OCI-LY1 (cell line): ENCODE measurements at regions not wholly inside any gene's neighbourhood (a gene's known extent, or its start where the extent isn't known, plus 50 kb on each side); places are given as distances from the start of the nearest gene placed in this dataset.
A peak's percentile ranks its signal among the peaks of the same experiment; 100 is the strongest.

Source experiments
- H2AFZ ChIP-seq: fragments of 200-600 bp; sonication (generic), shearing (Covaris generic); 2 replicates; pipeline ENCODE4 v1.6.0; 2014; ENCODE audit warnings: antibody characterized with exemption, mild to moderate bottlenecking, low read length
- H3F3A ChIP-seq: fragments of 200-600 bp; sonication (generic), shearing (Covaris generic); 2 replicates; pipeline ENCODE4 v1.6.0; 2014; ENCODE audit warnings: mild to moderate bottlenecking, antibody characterized with exemption, low read length, moderate library complexity; ENCODE audit not compliant: insufficient read depth
- H3K27ac ChIP-seq: fragments of 200-600 bp; sonication (generic); 2 replicates; pipeline ENCODE4 v1.5.1; 2014; ENCODE audit warnings: low read length, mixed run types, mild to moderate bottlenecking, low read depth; ENCODE audit not compliant: poor library complexity, severe bottlenecking
- H3K27me3 ChIP-seq: fragments of 200-600 bp; sonication (generic); 2 replicates; pipeline ENCODE4 v1.6.0; 2014; ENCODE audit warnings: antibody characterized with exemption, mild to moderate bottlenecking, low read length, moderate library complexity; ENCODE audit not compliant: insufficient read depth
- H3K36me3 ChIP-seq: fragments of 200-600 bp; sonication (generic); 2 replicates; pipeline ENCODE4 v1.6.1; 2014; ENCODE audit warnings: mild to moderate bottlenecking, antibody characterized with exemption, low read length, moderate library complexity, mixed read lengths; ENCODE audit not compliant: insufficient read depth
- H3K4me1 ChIP-seq: fragments of 200-600 bp; sonication (generic); 2 replicates; pipeline ENCODE4 v1.5.1; 2014; ENCODE audit warnings: mild to moderate bottlenecking, low read length, moderate library complexity; ENCODE audit not compliant: insufficient read depth, severe bottlenecking
- H3K4me2 ChIP-seq: fragments of 200-600 bp; sonication (generic), shearing (Covaris generic); 2 replicates; pipeline ENCODE4 v1.6.1; 2014; ENCODE audit warnings: low read length
- H3K4me3 ChIP-seq: fragments of 200-600 bp; sonication (generic); 2 replicates; pipeline ENCODE4 v1.5.1; 2014; ENCODE audit warnings: low read length, low read depth, mild to moderate bottlenecking, mixed read lengths; ENCODE audit not compliant: poor library complexity, severe bottlenecking
- H3K79me2 ChIP-seq: fragments of 200-600 bp; shearing (Covaris generic); 2 replicates; pipeline ENCODE4 v1.6.1; 2016; ENCODE audit warnings: mixed run types, low read length, mixed read lengths; ENCODE audit not compliant: insufficient read depth
- H3K9ac ChIP-seq: fragments of 200-600 bp; sonication (generic), shearing (Covaris generic); 2 replicates; pipeline ENCODE4 v1.6.1; 2014; ENCODE audit warnings: mild to moderate bottlenecking, low read length, mixed read lengths
- H3K9me2 ChIP-seq: fragments of 200-600 bp; sonication (generic), shearing (Covaris generic); 2 replicates; pipeline ENCODE4 v1.6.1; 2014; ENCODE audit warnings: low read depth, mild to moderate bottlenecking, low read length, mixed read lengths
- H3K9me3 ChIP-seq: fragments of 200-600 bp; shearing (Covaris generic); 2 replicates; pipeline ENCODE4 v1.6.1; 2014; ENCODE audit warnings: low read length, mixed read lengths
- H4K20me1 ChIP-seq: fragments of 200-600 bp; sonication (generic), shearing (Covaris generic); 2 replicates; pipeline ENCODE4 v1.6.0; 2016; ENCODE audit warnings: mild to moderate bottlenecking, low read length; ENCODE audit not compliant: insufficient read depth
- EZH2 ChIP-seq: fragments of 200-600 bp; sonication (generic), shearing (Covaris generic); IDR thresholded peaks from 2 replicates; pipeline ENCODE4 v1.8.0; 2017; ENCODE audit warnings: borderline replicate concordance, mixed run types, mild to moderate bottlenecking, antibody characterized with exemption, low read length, moderate library complexity, mixed read lengths
- TF ChIP-seq, protein P1 (sequence below): fragments of 200-600 bp; sonication (generic), shearing (Covaris generic); IDR thresholded peaks from 2 replicates; pipeline ENCODE4 v1.5.1; 2017; ENCODE audit warnings: mild to moderate bottlenecking, antibody characterized with exemption, low read length, moderate library complexity, mixed read lengths

DNA sequence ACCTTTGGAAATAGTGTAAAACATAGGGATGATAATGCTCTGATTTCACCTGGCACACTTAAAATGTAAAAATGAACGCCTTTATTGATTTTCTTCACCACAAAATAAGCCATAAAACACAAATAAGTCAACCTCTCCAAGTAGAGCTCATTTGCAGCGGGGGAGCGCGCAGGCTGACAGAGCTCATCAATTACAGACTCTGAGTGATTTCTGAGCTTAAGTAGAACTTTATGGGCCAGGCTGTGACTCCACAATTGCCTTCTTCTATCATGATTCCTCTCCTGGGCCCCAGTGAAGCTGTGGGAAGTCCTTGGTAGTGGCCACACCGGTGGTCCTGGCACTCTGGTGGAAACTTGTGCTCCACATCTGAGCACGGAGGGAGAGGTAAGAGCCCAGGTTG lies 789.0 kb upstream of the RAB6C start:
- Histone ChIP-seq H3K27me3 (no peaks in the 10 kb centered on the region), H3K36me3 (no peaks in the 10 kb centered on the region), H2AFZ (no peak overlapping the region), H3K27ac (no peak overlapping the region), H4K20me1 (no peaks in the 10 kb centered on the region), H3K4me3 (no peak overlapping the region), H3K4me1 (no peaks in the 10 kb centered on the region), H3K4me2 (no peak overlapping the region), H3K9me3 (no peaks in the 10 kb centered on the region), H3K79me2 (no peaks in the 10 kb centered on the region), H3K9ac (no peak overlapping the region), H3K9me2 (no peaks in the 10 kb centered on the region), H3F3A (no peaks in the 10 kb centered on the region)
- TF ChIP-seq, protein P1, sequence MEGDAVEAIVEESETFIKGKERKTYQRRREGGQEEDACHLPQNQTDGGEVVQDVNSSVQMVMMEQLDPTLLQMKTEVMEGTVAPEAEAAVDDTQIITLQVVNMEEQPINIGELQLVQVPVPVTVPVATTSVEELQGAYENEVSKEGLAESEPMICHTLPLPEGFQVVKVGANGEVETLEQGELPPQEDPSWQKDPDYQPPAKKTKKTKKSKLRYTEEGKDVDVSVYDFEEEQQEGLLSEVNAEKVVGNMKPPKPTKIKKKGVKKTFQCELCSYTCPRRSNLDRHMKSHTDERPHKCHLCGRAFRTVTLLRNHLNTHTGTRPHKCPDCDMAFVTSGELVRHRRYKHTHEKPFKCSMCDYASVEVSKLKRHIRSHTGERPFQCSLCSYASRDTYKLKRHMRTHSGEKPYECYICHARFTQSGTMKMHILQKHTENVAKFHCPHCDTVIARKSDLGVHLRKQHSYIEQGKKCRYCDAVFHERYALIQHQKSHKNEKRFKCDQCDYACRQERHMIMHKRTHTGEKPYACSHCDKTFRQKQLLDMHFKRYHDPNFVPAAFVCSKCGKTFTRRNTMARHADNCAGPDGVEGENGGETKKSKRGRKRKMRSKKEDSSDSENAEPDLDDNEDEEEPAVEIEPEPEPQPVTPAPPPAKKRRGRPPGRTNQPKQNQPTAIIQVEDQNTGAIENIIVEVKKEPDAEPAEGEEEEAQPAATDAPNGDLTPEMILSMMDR = no peak
- TF ChIP-seq EZH2 = no peak

DNA sequence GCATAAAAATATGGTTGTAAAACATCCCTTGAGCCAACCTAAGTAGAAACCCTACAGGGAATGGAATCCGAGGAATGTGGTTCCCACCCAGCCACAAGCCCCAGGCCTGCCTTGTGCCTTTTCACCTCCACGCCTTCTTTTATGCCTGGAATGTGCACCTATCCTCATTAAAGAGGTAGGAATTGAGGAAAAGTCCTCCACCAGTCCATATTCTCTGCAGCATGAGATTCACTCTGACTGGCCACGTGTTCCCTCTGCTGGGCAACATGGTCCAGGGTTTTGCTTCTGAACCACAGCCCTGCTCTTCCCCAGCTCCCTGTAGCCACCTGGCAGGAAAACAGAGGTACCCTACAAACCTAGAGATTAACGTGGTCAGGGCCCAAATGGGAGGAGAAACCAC lies 787.9 kb upstream of the RAB6C start:
- no peak overlapping the region for H3K9ac ChIP-seq
- no peaks in the 10 kb centered on the region for H4K20me1 ChIP-seq
- no peaks in the 10 kb centered on the region for H3K9me3 ChIP-seq
- no peak for TF ChIP-seq EZH2
- TF ChIP-seq, protein P1 = no peak
- H3K36me3 ChIP-seq = no peaks in the 10 kb centered on the region
- no peak overlapping the region for H2AFZ ChIP-seq
- H3K4me3 ChIP-seq = no peak overlapping the region
- H3K79me2 ChIP-seq = no peaks in the 10 kb centered on the region
- no peaks in the 10 kb centered on the region for H3K27me3 ChIP-seq
- no peaks in the 10 kb centered on the region for H3F3A ChIP-seq
- no peaks in the 10 kb centered on the region for H3K4me1 ChIP-seq
- H3K4me2 ChIP-seq = no peak overlapping the region
- no peak overlapping the region for H3K27ac ChIP-seq
- no peaks in the 10 kb centered on the region for H3K9me2 ChIP-seq

DNA sequence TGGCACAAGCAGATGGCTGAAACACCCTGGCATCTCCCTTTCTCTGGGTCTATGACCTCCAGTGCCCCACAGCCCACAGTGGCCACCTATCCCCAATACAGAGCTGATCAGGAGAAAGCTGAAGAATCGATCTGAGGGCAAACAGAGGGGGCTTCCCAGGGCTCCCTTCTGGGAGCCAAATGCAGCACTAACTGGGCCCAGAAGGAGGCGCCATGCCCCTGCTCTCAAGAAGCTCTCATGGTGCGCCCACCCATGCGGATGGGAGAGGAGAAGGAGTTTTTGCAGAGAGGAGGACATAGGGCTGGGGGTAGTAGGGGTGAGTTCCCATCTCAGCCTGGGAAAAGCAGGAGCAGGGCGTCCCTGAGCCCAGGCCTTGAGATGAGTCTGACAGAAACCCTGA lies 787.3 kb upstream of the RAB6C start:
- Histone ChIP-seq H3K36me3 (no peaks in the 10 kb centered on the region), H3K9ac (no peak overlapping the region), H2AFZ (no peak overlapping the region), H3F3A (no peaks in the 10 kb centered on the region), H3K4me3 (no peak overlapping the region), H3K79me2 (no peaks in the 10 kb centered on the region), H3K9me3 (no peaks in the 10 kb centered on the region), H3K27ac (no peak overlapping the region), H3K4me1 (no peaks in the 10 kb centered on the region), H3K9me2 (no peaks in the 10 kb centered on the region), H4K20me1 (no peaks in the 10 kb centered on the region), H3K27me3 (no peaks in the 10 kb centered on the region), H3K4me2 (no peak overlapping the region)
- TF ChIP-seq, protein P1 = peak; percentile 38; the same call in 1 of the 2 replicates
- TF ChIP-seq EZH2 = no peak
